GM19023 (cell line): ENCODE measurements at regions not wholly inside any gene's neighbourhood (a gene's known extent, or its start where the extent isn't known, plus 50 kb on each side); places are given as distances from the start of the nearest gene placed in this dataset.

Source experiments
- ATAC-seq: cut with Tn5 transposase; IDR thresholded peaks from one replicate; pipeline ENCODE4 v1.9.1; 2021; ENCODE audit warnings: mild to moderate bottlenecking, moderate library complexity; ENCODE audit not compliant: unreplicated experiment

- ATAC-seq, result no peak
Observed at GRCh38 chr1:87219141-87219540, 109.5 kb upstream of the LMO4 start.

- ATAC-seq, result no peak
Observed at GRCh38 chr1:87219626-87220025, 109.1 kb upstream of the LMO4 start.

- no peak for ATAC-seq
Observed at GRCh38 chr1:87220993-87221392, 107.7 kb upstream of the LMO4 start.

- ATAC-seq, result no peak
Observed at GRCh38 chr1:87224201-87224600, 104.5 kb upstream of the LMO4 start.

GRCh38 chr1:87225171-87225570 lies 103.5 kb upstream of the LMO4 start:
- ATAC-seq, result no peak

GRCh38 chr1:87226341-87226760 lies 102.3 kb upstream of the LMO4 start:
- ATAC-seq, result no peak

- ATAC-seq, result no peak
Observed at GRCh38 chr1:87227651-87228050, 101.0 kb upstream of the LMO4 start.

GRCh38 chr1:87230501-87230900 lies 98.2 kb upstream of the LMO4 start:
- no peak for ATAC-seq

GRCh38 chr1:87231703-87232367 lies 96.8 kb upstream of the LMO4 start:
- no peak for ATAC-seq

GRCh38 chr1:87236585-87236984 lies 92.1 kb upstream of the LMO4 start:
- ATAC-seq, result no peak

GRCh38 chr1:87239997-87240605 lies 88.6 kb upstream of the LMO4 start:
- no peak for ATAC-seq

- ATAC-seq, result no peak
Observed at GRCh38 chr1:87240661-87241285, 87.9 kb upstream of the LMO4 start.

GRCh38 chr1:87242445-87243185 lies 86.1 kb upstream of the LMO4 start:
- ATAC-seq, result no peak

- ATAC-seq, result no peak
Observed at GRCh38 chr1:87243573-87243972, 85.1 kb upstream of the LMO4 start.

GRCh38 chr1:87246436-87246835 lies 82.2 kb upstream of the LMO4 start:
- no peak for ATAC-seq

GRCh38 chr1:87249803-87250202 lies 78.9 kb upstream of the LMO4 start:
- ATAC-seq, result no peak

- ATAC-seq, result no peak
Observed at GRCh38 chr1:87250336-87250735, 78.3 kb upstream of the LMO4 start.

GRCh38 chr1:87252406-87252805 lies 76.3 kb upstream of the LMO4 start:
- no peak for ATAC-seq

GRCh38 chr1:87262688-87263087 lies 66.0 kb upstream of the LMO4 start:
- no peak for ATAC-seq

GRCh38 chr1:87263281-87263680 lies 65.4 kb upstream of the LMO4 start:
- ATAC-seq, result no peak

GRCh38 chr1:87263785-87264184 lies 64.9 kb upstream of the LMO4 start:
- ATAC-seq, result no peak

GRCh38 chr1:87264976-87265375 lies 63.7 kb upstream of the LMO4 start:
- no peak for ATAC-seq
